Neuronal stem cell (in vitro differentiated cells): ENCODE measurements at regions not wholly inside any gene's neighbourhood (a gene's known extent, or its start where the extent isn't known, plus 50 kb on each side); places are given as distances from the start of the nearest gene placed in this dataset.

ENCODE experiments used
- DNase-seq: peaks from one replicate; pipeline ENCODE4 v3.0.0-alpha.2; 2013; ENCODE audit warnings: low spot score
- H2AFZ ChIP-seq: one replicate; pipeline ENCODE4 v1.6.1; 2013; ENCODE audit warnings: mild to moderate bottlenecking, low read length, inconsistent platforms
- H2AK5ac ChIP-seq: 2 replicates; pipeline ENCODE4 v1.6.1; 2013; ENCODE audit warnings: low read depth, mild to moderate bottlenecking, inconsistent platforms, low read length, moderate library complexity, mixed read lengths
- H2BK120ac ChIP-seq: 2 replicates; pipeline ENCODE4 v1.6.1; 2013; ENCODE audit warnings: low read depth, mild to moderate bottlenecking, inconsistent platforms, low read length, moderate library complexity, mixed read lengths
- H2BK12ac ChIP-seq: one replicate; pipeline ENCODE4 v1.6.1; 2013; ENCODE audit warnings: low read length, inconsistent platforms
- H2BK15ac ChIP-seq: 2 replicates; pipeline ENCODE4 v1.6.1; 2013; ENCODE audit warnings: mild to moderate bottlenecking, low read length, inconsistent platforms, mixed read lengths
- H2BK5ac ChIP-seq: one replicate; pipeline ENCODE4 v1.6.1; 2013; ENCODE audit warnings: inconsistent platforms, mild to moderate bottlenecking, low read length, moderate library complexity
- H3K14ac ChIP-seq: one replicate; pipeline ENCODE4 v1.6.1; 2013; ENCODE audit warnings: low read length, inconsistent platforms
- H3K18ac ChIP-seq: 2 replicates; pipeline ENCODE4 v1.6.1; 2013; ENCODE audit warnings: low read length, inconsistent platforms
- H3K23ac ChIP-seq: 2 replicates; pipeline ENCODE4 v1.6.1; 2013; ENCODE audit warnings: low read depth, mild to moderate bottlenecking, mixed read lengths, low read length, inconsistent platforms; ENCODE audit not compliant: poor library complexity
- H3K27ac ChIP-seq: replicated peaks from 3 replicates; pipeline ENCODE4 v1.5.1; 2013; ENCODE audit warnings: low read length, inconsistent platforms
- H3K27me3 ChIP-seq, 3 experiments: 2 replicates each; pipeline ENCODE4 v1.6.1; 2013; ENCODE audit warnings: low read length in 3 of 3, mild to moderate bottlenecking in 2 of 3, inconsistent platforms in 1 of 3, low read depth in 1 of 3, mixed read lengths in 1 of 3, moderate library complexity in 1 of 3; ENCODE audit not compliant: control insufficient read depth in 3 of 3, insufficient read depth in 3 of 3
- H3K36me3 ChIP-seq, 2 donors: replicated peaks in 1 of 2; 2 replicates each; pipeline ENCODE4 v1.6.1; 2013; ENCODE audit warnings: low read length in 2 of 2; ENCODE audit not compliant: control insufficient read depth in 2 of 2, insufficient read depth in 2 of 2
- H3K4ac ChIP-seq: 2 replicates; pipeline ENCODE4 v1.6.1; 2013; ENCODE audit warnings: inconsistent platforms, mild to moderate bottlenecking, low read length, moderate library complexity
- H3K4me1 ChIP-seq, 2 donors: 1 replicate in 1 of 2; 2 replicates in 1 of 2; pipeline ENCODE4 v1.6.1; 2013; ENCODE audit warnings: low read length in 2 of 2, low read depth in 1 of 2; ENCODE audit not compliant: control insufficient read depth in 2 of 2, insufficient read depth in 1 of 2
- H3K4me2 ChIP-seq: one replicate; pipeline ENCODE4 v1.6.1; 2013; ENCODE audit warnings: mild to moderate bottlenecking, low read length, inconsistent platforms; ENCODE audit not compliant: insufficient read depth, poor library complexity, severe bottlenecking
- H3K4me3 ChIP-seq, 2 donors: 2 replicates each; pipeline ENCODE4 v1.5.1; 2013; ENCODE audit warnings: low read length in 2 of 2, mild to moderate bottlenecking in 2 of 2, inconsistent platforms in 1 of 2, moderate library complexity in 1 of 2
- H3K79me1 ChIP-seq: one replicate; pipeline ENCODE4 v1.6.1; 2013; ENCODE audit warnings: low read depth, mild to moderate bottlenecking, inconsistent platforms, low read length, moderate library complexity
- H3K9ac ChIP-seq: one replicate; pipeline ENCODE4 v1.6.1; 2013; ENCODE audit warnings: mild to moderate bottlenecking, low read depth, low read length, inconsistent platforms; ENCODE audit not compliant: poor library complexity
- H3K9me3 ChIP-seq, 2 donors: replicated peaks in 1 of 2; 2 replicates each; pipeline versions ENCODE3 to v1.6.1; 2013; ENCODE audit warnings: low read length in 2 of 2, mild to moderate bottlenecking in 2 of 2, inconsistent platforms in 1 of 2, low read depth in 1 of 2, mixed read lengths in 1 of 2, moderate library complexity in 1 of 2; ENCODE audit not compliant: control insufficient read depth in 2 of 2, insufficient read depth in 1 of 2
- H4K8ac ChIP-seq: one replicate; pipeline ENCODE4 v1.6.1; 2013; ENCODE audit warnings: low read depth, mild to moderate bottlenecking, inconsistent platforms, low read length, moderate library complexity
- H4K91ac ChIP-seq: one replicate; pipeline ENCODE4 v1.6.1; 2013; ENCODE audit warnings: low read length, low read depth, mild to moderate bottlenecking, inconsistent platforms; ENCODE audit not compliant: poor library complexity
- WGBS, 2 donors: extraction: QIAGEN DNeasy Blood & Tissue Kit; methylation state at CpG; one replicate each; pipeline ENCODE4 v1.1.7; 2013; ENCODE audit warnings: missing lambda C conversion rate in 2 of 2, mixed read lengths in 1 of 2; ENCODE audit not compliant: insufficient read length in 2 of 2, insufficient replicate concordance in 1 of 2; ENCODE audit errors: extremely low coverage in 2 of 2; 5-methylcytosine and 5-hydroxymethylcytosine counted together

- no peak for DNase-seq
- Histone ChIP-seq H2BK120ac (no peak overlapping the region), H3K14ac (no peak overlapping the region), H3K4me3 (no peak overlapping the region), H2BK5ac (no peak overlapping the region), H3K27me3 (no peaks in the 10 kb centered on the region), H3K23ac (no peak overlapping the region), H3K9ac (no peak overlapping the region), H3K4me2 (no peak overlapping the region), H3K36me3 (no peaks in the 10 kb centered on the region), H2BK15ac (no peak overlapping the region), H3K9me3 (no peaks in the 10 kb centered on the region), H2AFZ (no peak overlapping the region), H3K18ac (no peak overlapping the region), H4K91ac (no peak overlapping the region), H3K79me1 (no peaks in the 10 kb centered on the region), H3K27ac (no peak overlapping the region), H4K8ac (no peak overlapping the region), H2BK12ac (no peak overlapping the region), H2AK5ac (no peak overlapping the region), H3K4me1 (peaks cover 8 to 16% of the 10 kb centered on the region in 2 donors), H3K4ac (no peak overlapping the region)
- no CpG with 5 or more reads among the region's 4 CpGs for WGBS, 2 donors
Measured at GRCh38 chr20:51916244-51916643, 113.9 kb upstream of the SALL4 start.

GRCh38 chr20:51914758-51915157, 112.4 kb upstream of the SALL4 start:
- H2BK12ac ChIP-seq = no peak overlapping the region
- no peaks in the 10 kb centered on the region for H3K27me3 ChIP-seq
- H3K18ac ChIP-seq = no peak overlapping the region
- no peak overlapping the region for H3K9ac ChIP-seq
- H2BK120ac ChIP-seq = no peak overlapping the region
- no peak overlapping the region for H4K91ac ChIP-seq
- H3K4me1 ChIP-seq = peaks cover 11 to 23% of the 10 kb centered on the region in 2 donors
- H3K23ac ChIP-seq = no peak overlapping the region
- no peak overlapping the region for H3K4me3 ChIP-seq
- DNase-seq = no peak
- no peaks in the 10 kb centered on the region for H3K36me3 ChIP-seq
- H2BK15ac ChIP-seq = no peak overlapping the region
- H2AFZ ChIP-seq = no peak overlapping the region
- no peak overlapping the region for H3K4me2 ChIP-seq
- no peak overlapping the region for H2BK5ac ChIP-seq
- H3K14ac ChIP-seq = no peak overlapping the region
- H2AK5ac ChIP-seq = no peak overlapping the region
- no peaks in the 10 kb centered on the region for H3K79me1 ChIP-seq
- no peak overlapping the region for H4K8ac ChIP-seq
- WGBS, 2 donors = no CpG with 5 or more reads among the region's 8 CpGs
- no peak overlapping the region for H3K4ac ChIP-seq
- H3K27ac ChIP-seq = no peak overlapping the region
- H3K9me3 ChIP-seq = no peaks in the 10 kb centered on the region

- H3K27ac ChIP-seq = peak overlapping the region; percentile 73
- H2BK120ac ChIP-seq = no peak overlapping the region
Measured at GRCh38 chr20:51910321-51911050, 108.2 kb upstream of the SALL4 start.

GRCh38 chr20:51906679-51907078, 104.4 kb upstream of the SALL4 start:
- no peak overlapping the region for H2AFZ ChIP-seq
- H3K36me3 ChIP-seq = no peaks in the 10 kb centered on the region
- no CpG with 5 or more reads among the region's 1 CpG for WGBS, 2 donors
- H3K9me3 ChIP-seq = no peaks in the 10 kb centered on the region
- H2AK5ac ChIP-seq = no peak overlapping the region
- no peak overlapping the region for H3K14ac ChIP-seq
- no peak overlapping the region for H3K9ac ChIP-seq
- H3K4me3 ChIP-seq = no peak overlapping the region
- no peak overlapping the region for H3K18ac ChIP-seq
- H4K8ac ChIP-seq = no peak overlapping the region
- H3K4me2 ChIP-seq = no peak overlapping the region
- DNase-seq = no peak
- H2BK12ac ChIP-seq = no peak overlapping the region
- H3K27me3 ChIP-seq = no peaks in the 10 kb centered on the region
- H2BK120ac ChIP-seq = no peak overlapping the region
- H2BK15ac ChIP-seq = no peak overlapping the region
- no peak overlapping the region for H4K91ac ChIP-seq
- no peak overlapping the region for H3K4ac ChIP-seq
- H3K4me1 ChIP-seq = peaks cover 9 to 14% of the 10 kb centered on the region in 2 donors
- no peaks in the 10 kb centered on the region for H3K79me1 ChIP-seq
- no peak overlapping the region for H3K23ac ChIP-seq
- H3K27ac ChIP-seq = no peak overlapping the region
- H2BK5ac ChIP-seq = no peak overlapping the region

More at GRCh38 chr20:51910321-51911050, 108.2 kb upstream of the SALL4 start:
- Histone ChIP-seq H3K14ac (no peak overlapping the region), H2BK15ac (no peak overlapping the region), H2AK5ac (no peak overlapping the region), H3K27me3 (no peaks in the 10 kb centered on the region), H3K36me3 (no peaks in the 10 kb centered on the region), H3K79me1 (no peaks in the 10 kb centered on the region), H3K18ac (no peak overlapping the region), H2BK5ac (no peak overlapping the region), H3K9ac (no peak overlapping the region), H3K4me1 (peaks cover 11 to 20% of the 10 kb centered on the region in 2 donors), H3K9me3 (no peaks in the 10 kb centered on the region), H4K8ac (no peak overlapping the region), H4K91ac (no peak overlapping the region), H2BK12ac (no peak overlapping the region), H3K4me3 (peak overlapping the region in 1 of 2 donors; percentile 1), H3K23ac (no peak overlapping the region), H3K4ac (no peak overlapping the region), H3K4me2 (peak overlapping the region; percentile 35), H2AFZ (peak overlapping the region; percentile 76)
- WGBS, 2 donors = no CpG with 5 or more reads among the region's 7 CpGs
- peak; percentile 48 for DNase-seq
